ENCODE measurements at regions not wholly inside any gene's neighbourhood (a gene's known extent, or its start where the extent isn't known, plus 50 kb on each side); places are given as distances from the start of the nearest gene placed in this dataset.

- Histone ChIP-seq H3K9me3 (ENCODE audit: control insufficient read depth in 1 of 2, low read length in 2 of 2) (no peaks in the 10 kb centered on the region), H3K4me3 (ENCODE audit: low read depth in 1 of 2, low read length in 2 of 2) (no peak overlapping the region), H3K27ac (ENCODE audit: low read length) (no peak overlapping the region), H3K27me3 (ENCODE audit: low read depth, low read length) (no peaks in the 10 kb centered on the region), H3K4me1 (ENCODE audit: control insufficient read depth in 1 of 2, insufficient read depth in 2 of 2, low read length in 2 of 2) (peaks cover 0 to 4% of the 10 kb centered on the region in 2 donors), H3K36me3 (ENCODE audit: control insufficient read depth in 1 of 2, insufficient read depth in 2 of 2, low read length in 2 of 2) (no peaks in the 10 kb centered on the region)
Measured at GRCh38 chr12:11573880-11574279, 75.6 kb upstream of the ETV6 start.

GRCh38 chr12:11576104-11576503 lies 73.4 kb upstream of the ETV6 start:
- H3K9me3 ChIP-seq (ENCODE audit: control insufficient read depth in 1 of 2, low read length in 2 of 2) = no peaks in the 10 kb centered on the region
- H3K4me3 ChIP-seq (ENCODE audit: low read depth in 1 of 2, low read length in 2 of 2) = no peak overlapping the region
- H3K27me3 ChIP-seq (ENCODE audit: low read depth, low read length) = no peaks in the 10 kb centered on the region
- H3K27ac ChIP-seq (ENCODE audit: low read length) = no peak overlapping the region
- H3K36me3 ChIP-seq (ENCODE audit: control insufficient read depth in 1 of 2, insufficient read depth in 2 of 2, low read length in 2 of 2) = no peaks in the 10 kb centered on the region
- peaks cover 6 to 12% of the 10 kb centered on the region in 2 donors for H3K4me1 ChIP-seq (ENCODE audit: control insufficient read depth in 1 of 2, insufficient read depth in 2 of 2, low read length in 2 of 2)

- Histone ChIP-seq H3K36me3 (ENCODE audit: control insufficient read depth in 1 of 2, insufficient read depth in 2 of 2, low read length in 2 of 2) (no peaks in the 10 kb centered on the region), H3K4me1 (ENCODE audit: control insufficient read depth in 1 of 2, insufficient read depth in 2 of 2, low read length in 2 of 2) (peaks cover 6 to 12% of the 10 kb centered on the region in 2 donors), H3K27ac (ENCODE audit: low read length) (no peak overlapping the region), H3K4me3 (ENCODE audit: low read depth in 1 of 2, low read length in 2 of 2) (no peak overlapping the region), H3K9me3 (ENCODE audit: control insufficient read depth in 1 of 2, low read length in 2 of 2) (no peaks in the 10 kb centered on the region), H3K27me3 (ENCODE audit: low read depth, low read length) (no peaks in the 10 kb centered on the region)
Measured at GRCh38 chr12:11577658-11578260, 71.7 kb upstream of the ETV6 start.

- H3K27ac ChIP-seq (ENCODE audit: low read length) = no peak overlapping the region
- H3K36me3 ChIP-seq (ENCODE audit: control insufficient read depth in 1 of 2, insufficient read depth in 2 of 2, low read length in 2 of 2) = no peaks in the 10 kb centered on the region
- peaks cover 6 to 12% of the 10 kb centered on the region in 2 donors for H3K4me1 ChIP-seq (ENCODE audit: control insufficient read depth in 1 of 2, insufficient read depth in 2 of 2, low read length in 2 of 2)
- H3K9me3 ChIP-seq (ENCODE audit: control insufficient read depth in 1 of 2, low read length in 2 of 2) = no peaks in the 10 kb centered on the region
- no peak overlapping the region for H3K4me3 ChIP-seq (ENCODE audit: low read depth in 1 of 2, low read length in 2 of 2)
- no peaks in the 10 kb centered on the region for H3K27me3 ChIP-seq (ENCODE audit: low read depth, low read length)
Measured at GRCh38 chr12:11578461-11578993, 70.9 kb upstream of the ETV6 start.

GRCh38 chr12:11580125-11580751 lies 69.2 kb upstream of the ETV6 start:
- Histone ChIP-seq H3K4me3 (ENCODE audit: low read depth in 1 of 2, low read length in 2 of 2) (no peak overlapping the region), H3K27ac (ENCODE audit: low read length) (peak overlapping the region; percentile 6), H3K9me3 (ENCODE audit: control insufficient read depth in 1 of 2, low read length in 2 of 2) (no peaks in the 10 kb centered on the region), H3K4me1 (ENCODE audit: control insufficient read depth in 1 of 2, insufficient read depth in 2 of 2, low read length in 2 of 2) (peaks cover 6 to 12% of the 10 kb centered on the region in 2 donors), H3K36me3 (ENCODE audit: control insufficient read depth in 1 of 2, insufficient read depth in 2 of 2, low read length in 2 of 2) (no peaks in the 10 kb centered on the region), H3K27me3 (ENCODE audit: low read depth, low read length) (no peaks in the 10 kb centered on the region)

- no peaks in the 10 kb centered on the region for H3K9me3 ChIP-seq (ENCODE audit: control insufficient read depth in 1 of 2, low read length in 2 of 2)
- no peaks in the 10 kb centered on the region for H3K27me3 ChIP-seq (ENCODE audit: low read depth, low read length)
- no peak overlapping the region for H3K4me3 ChIP-seq (ENCODE audit: low read depth in 1 of 2, low read length in 2 of 2)
- no peak overlapping the region for H3K27ac ChIP-seq (ENCODE audit: low read length)
- H3K4me1 ChIP-seq (ENCODE audit: control insufficient read depth in 1 of 2, insufficient read depth in 2 of 2, low read length in 2 of 2) = peaks cover 6 to 12% of the 10 kb centered on the region in 2 donors
- H3K36me3 ChIP-seq (ENCODE audit: control insufficient read depth in 1 of 2, insufficient read depth in 2 of 2, low read length in 2 of 2) = no peaks in the 10 kb centered on the region
Measured at GRCh38 chr12:11581179-11581755, 68.2 kb upstream of the ETV6 start.

GRCh38 chr12:11584221-11584855 lies 65.1 kb upstream of the ETV6 start:
- no peak overlapping the region for H3K27ac ChIP-seq (ENCODE audit: low read length)
- peaks cover 6 to 8% of the 10 kb centered on the region in 2 donors for H3K4me1 ChIP-seq (ENCODE audit: control insufficient read depth in 1 of 2, insufficient read depth in 2 of 2, low read length in 2 of 2)
- H3K9me3 ChIP-seq (ENCODE audit: control insufficient read depth in 1 of 2, low read length in 2 of 2) = no peaks in the 10 kb centered on the region
- H3K36me3 ChIP-seq (ENCODE audit: control insufficient read depth in 1 of 2, insufficient read depth in 2 of 2, low read length in 2 of 2) = no peaks in the 10 kb centered on the region
- H3K27me3 ChIP-seq (ENCODE audit: low read depth, low read length) = no peaks in the 10 kb centered on the region
- no peak overlapping the region for H3K4me3 ChIP-seq (ENCODE audit: low read depth in 1 of 2, low read length in 2 of 2)

GRCh38 chr12:11592484-11592883 lies 57.0 kb upstream of the ETV6 start:
- no peaks in the 10 kb centered on the region for H3K27me3 ChIP-seq (ENCODE audit: low read depth, low read length)
- H3K9me3 ChIP-seq (ENCODE audit: control insufficient read depth in 1 of 2, low read length in 2 of 2) = no peaks in the 10 kb centered on the region
- H3K4me1 ChIP-seq (ENCODE audit: control insufficient read depth in 1 of 2, insufficient read depth in 2 of 2, low read length in 2 of 2) = no peaks in the 10 kb centered on the region
- no peaks in the 10 kb centered on the region for H3K36me3 ChIP-seq (ENCODE audit: control insufficient read depth in 1 of 2, insufficient read depth in 2 of 2, low read length in 2 of 2)
- H3K4me3 ChIP-seq (ENCODE audit: low read depth in 1 of 2, low read length in 2 of 2) = no peak overlapping the region
- no peak overlapping the region for H3K27ac ChIP-seq (ENCODE audit: low read length)

GRCh38 chr12:11593013-11593412 lies 56.5 kb upstream of the ETV6 start:
- no peaks in the 10 kb centered on the region for H3K36me3 ChIP-seq (ENCODE audit: control insufficient read depth in 1 of 2, insufficient read depth in 2 of 2, low read length in 2 of 2)
- no peaks in the 10 kb centered on the region for H3K27me3 ChIP-seq (ENCODE audit: low read depth, low read length)
- no peak overlapping the region for H3K4me3 ChIP-seq (ENCODE audit: low read depth in 1 of 2, low read length in 2 of 2)
- H3K4me1 ChIP-seq (ENCODE audit: control insufficient read depth in 1 of 2, insufficient read depth in 2 of 2, low read length in 2 of 2) = no peaks in the 10 kb centered on the region
- no peak overlapping the region for H3K27ac ChIP-seq (ENCODE audit: low read length)
- H3K9me3 ChIP-seq (ENCODE audit: control insufficient read depth in 1 of 2, low read length in 2 of 2) = no peaks in the 10 kb centered on the region

- no peak overlapping the region for H3K27ac ChIP-seq (ENCODE audit: low read length)
- H3K9me3 ChIP-seq (ENCODE audit: control insufficient read depth in 1 of 2, low read length in 2 of 2) = no peaks in the 10 kb centered on the region
- H3K36me3 ChIP-seq (ENCODE audit: control insufficient read depth in 1 of 2, insufficient read depth in 2 of 2, low read length in 2 of 2) = no peaks in the 10 kb centered on the region
- no peaks in the 10 kb centered on the region for H3K4me1 ChIP-seq (ENCODE audit: control insufficient read depth in 1 of 2, insufficient read depth in 2 of 2, low read length in 2 of 2)
- H3K27me3 ChIP-seq (ENCODE audit: low read depth, low read length) = no peaks in the 10 kb centered on the region
- H3K4me3 ChIP-seq (ENCODE audit: low read depth in 1 of 2, low read length in 2 of 2) = no peak overlapping the region
Measured at GRCh38 chr12:11595080-11595479, 54.4 kb upstream of the ETV6 start.

GRCh38 chr12:11596141-11596540 lies 53.3 kb upstream of the ETV6 start:
- Histone ChIP-seq H3K36me3 (ENCODE audit: control insufficient read depth in 1 of 2, insufficient read depth in 2 of 2, low read length in 2 of 2) (no peaks in the 10 kb centered on the region), H3K27me3 (ENCODE audit: low read depth, low read length) (no peaks in the 10 kb centered on the region), H3K27ac (ENCODE audit: low read length) (no peak overlapping the region)

More at GRCh38 chr12:11596141-11596540, 53.3 kb upstream of the ETV6 start:
- Histone ChIP-seq H3K4me1 (ENCODE audit: control insufficient read depth in 1 of 2, insufficient read depth in 2 of 2, low read length in 2 of 2) (no peaks in the 10 kb centered on the region), H3K4me3 (ENCODE audit: low read depth in 1 of 2, low read length in 2 of 2) (no peak overlapping the region), H3K9me3 (ENCODE audit: control insufficient read depth in 1 of 2, low read length in 2 of 2) (no peaks in the 10 kb centered on the region)
